HL-60/S4 (cell line): ENCODE measurements at regions not wholly inside any gene's neighbourhood (a gene's known extent, or its start where the extent isn't known, plus 50 kb on each side); places are given as distances from the start of the nearest gene placed in this dataset.
"Not testable (repeated sequence)": the region's sequence is repeated elsewhere in the genome, so short reads cannot be mapped to it uniquely, and the experiment has no call there.

Experiments
- in situ Hi-C: fragments of 300-500 bp; cut with MboI; formaldehyde crosslinking; loops from 2 replicates; pipeline ENCODE4 v1.14.3; 2022; ENCODE audit warnings: low sequenced_read_pairs

DNA sequence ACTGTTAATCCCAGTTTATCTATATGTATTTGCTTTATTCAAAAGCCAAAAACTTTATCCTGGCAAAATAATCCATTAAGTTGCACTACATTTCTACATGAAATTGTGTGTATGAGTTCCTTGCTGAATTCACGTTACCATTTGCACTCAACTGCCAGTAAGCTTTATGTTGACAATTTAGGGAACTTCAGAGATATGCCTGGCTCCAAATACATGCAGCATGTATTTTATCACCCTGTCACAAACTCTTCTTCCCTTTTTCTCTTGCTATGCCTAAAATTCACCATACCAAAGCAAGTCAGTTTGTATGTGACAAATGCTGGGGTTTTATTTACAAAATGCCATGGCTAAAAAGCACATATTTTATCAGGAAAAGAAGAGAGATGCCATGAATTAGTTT lies 157.6 kb upstream of the CDH2 start:
- in situ Hi-C loops = no loop called here

DNA sequence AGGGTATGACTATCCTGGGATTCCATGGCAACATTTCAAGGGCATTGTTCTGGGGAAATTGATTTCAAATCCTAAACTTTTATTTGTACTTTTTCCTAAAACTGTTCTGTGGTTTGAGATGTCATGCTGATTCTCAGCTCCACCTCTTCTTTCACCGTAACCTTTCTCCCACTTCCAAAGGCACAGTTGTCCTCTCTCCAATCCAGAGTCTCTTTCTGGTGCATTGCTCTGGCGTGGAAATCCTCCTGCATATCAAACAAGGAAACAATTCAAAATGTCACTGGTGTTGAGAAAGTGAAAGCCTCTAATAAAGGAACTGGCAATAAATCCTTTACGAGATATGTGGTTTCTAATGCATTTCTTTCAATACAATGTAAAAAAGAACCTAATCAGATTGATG lies 155.1 kb upstream of the CDH2 start:
- in situ Hi-C loops = no loop called here

DNA sequence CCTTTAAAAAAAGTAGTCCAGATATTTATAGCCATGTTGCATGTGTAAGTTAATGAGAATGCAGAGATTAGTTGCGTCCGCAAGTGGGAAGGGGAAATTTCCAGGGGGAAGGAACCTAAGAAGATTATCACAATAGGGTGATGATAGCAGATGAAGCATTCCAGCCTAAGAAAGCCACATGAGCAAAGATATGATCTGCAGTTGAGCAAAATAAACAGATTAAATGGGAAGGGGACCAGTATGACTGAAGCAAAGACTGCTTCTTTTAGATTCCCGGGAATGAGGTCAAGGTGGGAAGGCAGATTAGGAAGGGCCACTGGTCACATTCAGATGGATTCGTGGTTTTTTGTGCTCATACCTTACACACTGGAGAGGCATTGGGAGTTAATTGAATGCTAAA lies 154.6 kb upstream of the CDH2 start:
- in situ Hi-C loops = no loop called here

DNA sequence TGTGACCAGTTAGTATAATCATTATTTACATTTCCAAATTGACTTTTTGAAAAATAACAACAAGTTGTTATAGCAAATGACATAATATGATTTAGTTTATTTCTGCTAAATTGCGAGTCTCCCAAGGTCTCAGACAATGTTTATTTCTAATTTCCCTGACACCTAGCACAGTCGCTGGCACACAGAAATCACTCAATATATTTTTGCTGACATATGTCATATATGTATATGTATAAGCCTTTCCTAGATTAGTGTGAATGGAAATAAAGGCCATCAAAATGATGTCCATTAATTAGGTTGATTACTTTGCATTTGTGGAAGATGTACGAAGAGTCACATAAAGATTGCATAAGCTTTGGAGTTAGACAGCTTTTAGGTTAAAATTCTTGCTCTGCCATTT lies 136.7 kb upstream of the CDH2 start:
- in situ Hi-C loops = no loop called here

DNA sequence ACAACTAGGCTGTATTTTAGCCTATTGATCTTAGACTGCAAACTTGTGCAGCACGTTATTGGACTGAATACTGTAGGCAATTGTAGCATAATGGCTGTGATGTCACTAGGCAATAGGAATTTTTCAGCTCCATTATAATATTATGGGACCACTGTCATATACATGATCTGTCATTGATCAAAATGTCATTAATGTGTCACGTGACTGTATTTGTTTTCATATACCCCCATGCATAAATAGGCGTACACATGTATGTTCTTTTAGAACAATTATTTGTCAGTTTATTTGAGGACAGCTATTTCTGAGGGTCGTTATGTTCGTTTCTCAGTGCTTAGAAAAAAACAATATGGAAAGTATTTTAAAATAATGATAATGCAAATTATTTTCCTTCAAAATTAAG lies 111.9 kb upstream of the CDH2 start:
- in situ Hi-C loops = no loop called here

DNA sequence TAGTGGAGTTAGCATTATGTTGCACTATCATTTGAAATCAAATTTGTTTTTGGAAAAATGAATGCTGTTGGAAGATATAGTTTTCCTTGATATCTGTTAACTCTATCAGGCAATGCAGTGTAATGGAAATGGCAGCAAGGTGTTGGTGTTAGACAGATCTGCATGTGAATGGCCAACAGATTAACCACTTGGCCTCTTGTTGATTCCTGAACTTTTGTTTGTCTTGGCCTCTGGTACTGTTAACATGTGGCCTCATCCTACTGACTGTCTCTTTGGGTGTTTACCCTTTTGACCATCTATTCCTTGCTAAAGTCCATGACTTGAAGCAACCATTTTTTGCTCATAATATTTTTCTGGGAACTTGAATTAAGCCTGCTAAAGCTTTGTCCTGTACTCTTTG lies 110.2 kb upstream of the CDH2 start:
- in situ Hi-C loops = no loop called here

DNA sequence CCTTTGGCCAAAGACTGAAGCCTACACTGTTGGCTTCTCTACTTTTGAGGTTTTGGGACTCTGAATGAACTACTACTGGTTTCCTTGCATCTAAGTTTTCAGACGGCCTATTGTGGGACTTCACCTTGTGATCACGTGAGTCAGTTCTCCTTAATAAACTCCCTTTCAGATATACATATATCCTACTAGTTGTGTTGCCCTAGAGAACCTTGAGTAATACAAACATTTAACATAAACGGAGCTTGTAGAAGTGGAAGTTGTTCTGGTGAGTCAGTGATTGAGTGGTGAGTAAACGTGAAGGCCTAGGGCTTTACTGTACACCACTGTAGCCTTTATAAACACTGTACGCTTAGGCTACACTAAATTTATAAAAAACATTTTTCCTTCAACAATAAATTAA lies 107.2 kb upstream of the CDH2 start:
- in situ Hi-C loops = no loop called here

DNA sequence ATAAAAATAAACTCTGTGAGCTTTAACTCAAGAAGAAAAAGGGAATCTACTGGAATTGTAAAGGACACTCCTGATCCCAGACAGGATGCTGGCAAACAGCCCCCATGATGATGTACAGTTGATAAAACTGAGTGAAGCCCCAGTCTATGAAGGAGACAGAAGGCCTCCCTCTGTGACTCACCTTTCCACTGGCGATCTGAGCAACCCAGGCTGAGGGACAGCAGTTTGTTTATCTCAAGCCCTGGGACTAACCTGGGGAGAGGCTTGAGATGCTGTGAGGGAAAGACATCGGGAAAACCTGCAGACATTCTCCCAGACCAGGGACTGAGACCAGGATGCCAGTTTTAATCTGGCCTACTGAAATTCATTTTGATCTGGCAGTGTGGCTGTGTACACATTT lies 104.5 kb upstream of the CDH2 start:
- in situ Hi-C loops = no loop called here

DNA sequence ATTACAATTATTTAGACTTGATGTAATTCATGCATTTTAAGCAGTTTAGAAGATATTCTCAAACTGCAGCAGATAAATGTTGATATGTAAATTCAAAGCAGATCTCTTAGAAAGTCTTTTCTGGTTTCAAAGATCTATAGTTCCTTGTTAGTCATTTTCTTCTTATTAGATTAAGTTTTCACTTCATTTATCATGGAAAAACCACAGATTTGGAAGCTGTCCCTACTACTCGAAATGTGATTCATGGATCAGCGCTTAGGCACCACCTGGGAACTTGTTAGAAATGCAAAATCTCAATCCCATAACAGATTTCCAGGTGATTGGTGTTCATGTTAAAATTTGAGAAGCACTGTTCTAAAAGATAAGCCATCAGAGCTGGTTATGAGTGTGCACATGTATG lies 92.8 kb upstream of the CDH2 start:
- in situ Hi-C loops = no loop called here

DNA sequence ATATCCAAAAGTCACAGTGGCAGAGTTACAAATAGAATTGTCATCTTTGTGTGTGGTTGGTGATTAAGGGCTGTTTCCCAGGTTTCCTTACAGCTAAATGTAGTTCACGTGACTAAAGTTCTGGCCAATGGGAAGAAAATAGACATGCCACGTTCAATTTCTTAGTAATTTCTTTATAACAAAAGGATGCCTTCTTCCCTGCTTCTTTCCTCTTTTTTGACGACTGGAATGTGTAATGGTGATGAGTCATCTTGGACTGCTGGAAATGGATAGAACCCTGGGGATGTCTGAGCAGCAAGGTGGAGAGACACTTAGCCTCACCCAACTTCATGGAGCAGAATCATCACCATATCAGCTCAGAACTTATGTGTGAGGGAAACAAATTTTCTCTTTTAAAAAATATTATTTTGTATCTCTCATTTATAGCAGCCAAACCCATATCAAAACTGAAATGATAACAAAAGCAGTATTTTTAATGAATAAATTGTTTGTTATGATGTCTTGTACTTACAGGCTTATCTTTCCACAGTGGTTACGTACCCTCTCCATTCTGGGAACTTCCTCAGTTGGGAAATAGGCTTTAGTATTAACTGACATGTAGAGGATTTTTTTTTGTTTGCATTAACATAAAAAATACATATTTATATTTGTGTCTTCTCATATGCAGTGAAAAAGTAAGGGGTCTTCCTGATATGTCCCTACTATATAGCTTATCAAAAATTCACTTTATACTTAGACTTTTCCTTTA lies 91.1 kb upstream of the CDH2 start:
- in situ Hi-C loops = no loop called here

DNA sequence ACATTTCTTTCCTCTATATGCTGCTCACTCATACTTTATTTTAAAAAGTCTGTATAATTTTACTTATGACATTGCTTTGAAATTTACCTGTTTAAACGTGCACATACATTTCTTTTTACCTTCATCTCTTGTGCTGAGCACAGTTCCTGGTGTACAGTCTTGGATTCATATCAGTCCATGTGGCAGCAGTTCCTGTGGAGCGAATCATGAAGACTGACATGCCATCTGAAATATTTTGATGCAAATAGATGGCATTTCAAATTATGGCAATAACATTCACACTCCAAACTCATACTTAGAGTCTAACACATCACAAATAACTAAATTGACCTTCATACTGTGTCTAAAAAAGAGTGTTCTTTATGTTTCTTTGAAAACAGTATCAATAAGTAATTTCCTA lies 90.3 kb upstream of the CDH2 start:
- in situ Hi-C loops = no loop called here

DNA sequence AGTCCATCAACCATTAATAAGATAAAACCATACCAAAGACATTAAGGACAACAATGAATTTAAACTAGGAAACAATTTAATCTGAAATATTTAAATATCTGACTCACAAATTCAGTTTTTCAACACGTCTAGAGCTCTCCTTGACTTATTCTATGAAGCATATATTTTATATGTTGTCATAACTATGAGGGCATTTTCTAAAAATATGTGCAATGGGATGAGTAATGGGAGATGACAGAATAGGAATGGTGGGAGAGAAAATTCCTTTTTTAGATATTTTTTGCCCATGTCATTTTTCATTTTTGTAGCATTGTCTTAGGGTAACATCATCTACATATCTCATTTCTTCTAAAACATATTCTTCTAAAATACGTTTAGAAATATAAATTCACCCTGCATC lies 79.2 kb upstream of the CDH2 start:
- in situ Hi-C loops = no loop called here

DNA sequence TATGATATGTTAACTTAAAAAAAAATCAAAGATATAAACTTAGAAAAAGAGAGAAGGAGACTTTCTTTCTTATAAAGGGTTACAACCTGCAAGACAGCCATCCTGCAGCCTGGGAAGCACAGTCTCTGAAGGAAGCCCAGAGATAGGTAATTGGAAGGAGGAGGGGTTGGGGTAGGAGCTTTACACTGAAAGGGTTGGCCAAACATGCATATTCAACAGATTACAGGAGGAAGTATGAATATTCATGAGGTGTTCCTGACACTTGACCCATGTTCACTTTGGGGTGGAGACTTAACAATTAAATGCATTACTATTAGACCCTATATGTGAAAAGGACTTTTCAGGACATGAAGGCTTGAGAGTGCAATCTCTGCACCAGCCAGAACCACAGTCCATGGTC lies 71.7 kb upstream of the CDH2 start:
- in situ Hi-C loops = no loop called here

DNA sequence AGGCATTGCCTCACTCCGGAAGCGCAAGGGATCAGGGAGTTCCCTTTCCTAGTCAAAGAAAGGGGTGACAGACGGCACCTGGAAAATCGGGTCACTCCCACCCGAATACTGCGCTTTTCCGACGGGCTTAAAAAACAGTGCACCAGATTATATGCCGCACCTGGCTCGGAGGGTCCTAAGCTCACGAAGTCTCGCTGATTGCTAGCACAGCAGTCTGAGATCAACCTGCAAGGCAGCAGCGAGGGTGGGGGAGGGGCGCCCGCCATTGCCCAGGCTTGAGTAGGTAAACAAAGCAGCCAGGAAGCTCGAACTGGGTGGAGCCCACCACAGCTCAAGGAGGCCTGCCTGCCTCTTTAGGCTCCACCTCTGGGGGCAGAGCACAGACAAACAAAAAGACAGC lies 63.7 kb upstream of the CDH2 start:
- in situ Hi-C loops = not testable (repeated sequence)

DNA sequence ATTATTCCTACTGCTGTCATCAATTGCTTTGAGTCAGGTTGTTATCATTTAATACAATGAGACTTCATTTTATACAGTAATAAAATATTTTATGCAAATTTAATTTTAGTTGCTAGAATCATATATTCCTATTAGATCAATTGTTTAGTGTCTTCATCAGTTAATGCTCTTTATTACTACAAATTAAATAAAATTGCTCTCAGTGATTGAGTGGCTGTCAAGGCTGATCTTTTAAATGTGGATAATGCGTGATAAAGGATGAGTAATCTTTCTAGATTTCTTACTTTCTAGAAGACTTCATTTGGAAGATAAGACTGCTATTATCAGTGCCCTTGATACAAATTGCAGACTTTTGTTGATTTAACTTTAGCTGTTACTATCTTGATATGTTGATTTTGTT lies 59.6 kb upstream of the CDH2 start:
- in situ Hi-C loops = no loop called here
